ENCODE measurements at regions not wholly inside any gene's neighbourhood (a gene's known extent, or its start where the extent isn't known, plus 50 kb on each side); places are given as distances from the start of the nearest gene placed in this dataset.

DNA sequence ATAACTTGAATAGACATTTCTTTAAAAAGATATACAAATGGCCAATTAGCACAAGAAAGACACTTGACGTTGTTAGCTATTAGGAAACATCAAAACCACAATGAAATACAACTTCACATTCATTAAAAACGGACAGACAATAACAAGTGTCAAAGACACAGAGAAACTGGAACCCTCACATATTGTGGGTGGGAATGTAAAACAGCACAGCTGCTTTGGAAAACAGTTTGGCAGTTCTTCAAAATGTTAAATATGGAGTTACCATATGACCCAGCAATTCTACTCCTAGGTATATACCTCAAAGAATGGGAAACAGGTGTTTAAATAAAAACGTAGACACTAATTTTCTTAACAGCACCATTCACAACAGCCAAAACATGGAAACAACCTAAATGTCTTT, 100.5 kb upstream of the SLC22A23 start (continued):
- TF ChIP-seq RBBP5 (conservative IDR thresholded peaks at IDR 0.05) (no peak), MYB (IDR thresholded peaks at IDR 0.05; ENCODE audit: borderline replicate concordance, low read depth, low read length) (no peak), MYC (IDR thresholded peaks at IDR 0.05; ENCODE audit: insufficient read depth, insufficient read length, insufficient replicate concordance, low read length, severe bottlenecking) (no peak)
- TF ChIP-seq, protein P1, sequence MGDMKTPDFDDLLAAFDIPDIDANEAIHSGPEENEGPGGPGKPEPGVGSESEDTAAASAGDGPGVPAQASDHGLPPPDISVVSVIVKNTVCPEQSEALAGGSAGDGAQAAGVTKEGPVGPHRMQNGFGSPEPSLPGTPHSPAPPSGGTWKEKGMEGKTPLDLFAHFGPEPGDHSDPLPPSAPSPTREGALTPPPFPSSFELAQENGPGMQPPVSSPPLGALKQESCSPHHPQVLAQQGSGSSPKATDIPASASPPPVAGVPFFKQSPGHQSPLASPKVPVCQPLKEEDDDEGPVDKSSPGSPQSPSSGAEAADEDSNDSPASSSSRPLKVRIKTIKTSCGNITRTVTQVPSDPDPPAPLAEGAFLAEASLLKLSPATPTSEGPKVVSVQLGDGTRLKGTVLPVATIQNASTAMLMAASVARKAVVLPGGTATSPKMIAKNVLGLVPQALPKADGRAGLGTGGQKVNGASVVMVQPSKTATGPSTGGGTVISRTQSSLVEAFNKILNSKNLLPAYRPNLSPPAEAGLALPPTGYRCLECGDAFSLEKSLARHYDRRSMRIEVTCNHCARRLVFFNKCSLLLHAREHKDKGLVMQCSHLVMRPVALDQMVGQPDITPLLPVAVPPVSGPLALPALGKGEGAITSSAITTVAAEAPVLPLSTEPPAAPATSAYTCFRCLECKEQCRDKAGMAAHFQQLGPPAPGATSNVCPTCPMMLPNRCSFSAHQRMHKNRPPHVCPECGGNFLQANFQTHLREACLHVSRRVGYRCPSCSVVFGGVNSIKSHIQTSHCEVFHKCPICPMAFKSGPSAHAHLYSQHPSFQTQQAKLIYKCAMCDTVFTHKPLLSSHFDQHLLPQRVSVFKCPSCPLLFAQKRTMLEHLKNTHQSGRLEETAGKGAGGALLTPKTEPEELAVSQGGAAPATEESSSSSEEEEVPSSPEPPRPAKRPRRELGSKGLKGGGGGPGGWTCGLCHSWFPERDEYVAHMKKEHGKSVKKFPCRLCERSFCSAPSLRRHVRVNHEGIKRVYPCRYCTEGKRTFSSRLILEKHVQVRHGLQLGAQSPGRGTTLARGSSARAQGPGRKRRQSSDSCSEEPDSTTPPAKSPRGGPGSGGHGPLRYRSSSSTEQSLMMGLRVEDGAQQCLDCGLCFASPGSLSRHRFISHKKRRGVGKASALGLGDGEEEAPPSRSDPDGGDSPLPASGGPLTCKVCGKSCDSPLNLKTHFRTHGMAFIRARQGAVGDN (IDR thresholded peaks at IDR 0.05) = no peak

- Histone ChIP-seq H3K4me1 (ENCODE audit: control insufficient read depth, insufficient read depth, low read length) (no peaks in the 10 kb centered on the region), H3K4me2 (ENCODE audit: control insufficient read depth, insufficient read depth) (no peak overlapping the region), H3K27ac (ENCODE audit: control insufficient read depth, insufficient read depth) (no peak overlapping the region), H3K9ac (ENCODE audit: control insufficient read depth, insufficient read depth, low read length) (no peak overlapping the region), H3K4me3 (no peak overlapping the region), H2AFZ (ENCODE audit: control insufficient read depth, low read depth, low read length) (no peak overlapping the region), H4K20me1 (ENCODE audit: control insufficient read depth, insufficient read depth) (no peaks in the 10 kb centered on the region), H3K79me2 (ENCODE audit: control insufficient read depth, insufficient read depth, low read length) (no peaks in the 10 kb centered on the region), H3K9me3 (replicated peaks; ENCODE audit: control insufficient read depth, insufficient read depth, low read length) (no peaks in the 10 kb centered on the region), H3K36me3 (ENCODE audit: control insufficient read depth in 2 of 2, insufficient read depth in 2 of 2, low read length in 1 of 2) (no peaks in the 10 kb centered on the region), H3K27me3 (replicated peaks in 1 of 2; ENCODE audit: control insufficient read depth in 2 of 2, insufficient read depth in 2 of 2, low read length in 1 of 2) (peaks cover 0 to 2% of the 10 kb centered on the region in 2 experiments; a peak in 1 of 4 replicates)
- ATAC-seq (no peak), DNase-seq (ENCODE audit: low read depth, low spot score) (no peak), FAIRE-seq (no peak)
- POLR2A ChIA-PET = no interaction called here
- in situ Hi-C loops (cut with MboI) (no loop called here), intact Hi-C loops (cut with micrococcal nuclease; ENCODE audit: unreplicated experiment) (no loop called here)
- CTCF ChIA-PET = no interaction called here
- RAD21 ChIA-PET (ENCODE audit: unreplicated experiment) = no interaction called here
- no TSS peak for BruUV-seq (replicated peaks)
- SMC1A ChIA-PET (ENCODE audit: uncharacterized antibody, unreplicated experiment) = no interaction called here
- no peak for TF ChIP-seq JUNB (IDR thresholded peaks at IDR 0.05)
- TF ChIP-seq, protein P2, sequence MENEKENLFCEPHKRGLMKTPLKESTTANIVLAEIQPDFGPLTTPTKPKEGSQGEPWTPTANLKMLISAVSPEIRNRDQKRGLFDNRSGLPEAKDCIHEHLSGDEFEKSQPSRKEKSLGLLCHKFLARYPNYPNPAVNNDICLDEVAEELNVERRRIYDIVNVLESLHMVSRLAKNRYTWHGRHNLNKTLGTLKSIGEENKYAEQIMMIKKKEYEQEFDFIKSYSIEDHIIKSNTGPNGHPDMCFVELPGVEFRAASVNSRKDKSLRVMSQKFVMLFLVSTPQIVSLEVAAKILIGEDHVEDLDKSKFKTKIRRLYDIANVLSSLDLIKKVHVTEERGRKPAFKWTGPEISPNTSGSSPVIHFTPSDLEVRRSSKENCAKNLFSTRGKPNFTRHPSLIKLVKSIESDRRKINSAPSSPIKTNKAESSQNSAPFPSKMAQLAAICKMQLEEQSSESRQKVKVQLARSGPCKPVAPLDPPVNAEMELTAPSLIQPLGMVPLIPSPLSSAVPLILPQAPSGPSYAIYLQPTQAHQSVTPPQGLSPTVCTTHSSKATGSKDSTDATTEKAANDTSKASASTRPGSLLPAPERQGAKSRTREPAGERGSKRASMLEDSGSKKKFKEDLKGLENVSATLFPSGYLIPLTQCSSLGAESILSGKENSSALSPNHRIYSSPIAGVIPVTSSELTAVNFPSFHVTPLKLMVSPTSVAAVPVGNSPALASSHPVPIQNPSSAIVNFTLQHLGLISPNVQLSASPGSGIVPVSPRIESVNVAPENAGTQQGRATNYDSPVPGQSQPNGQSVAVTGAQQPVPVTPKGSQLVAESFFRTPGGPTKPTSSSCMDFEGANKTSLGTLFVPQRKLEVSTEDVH (IDR thresholded peaks at IDR 0.05; ENCODE audit: low read depth, partially characterized antibody) = no peak
- TF ChIP-seq ELK1 (IDR thresholded peaks at IDR 0.05; ENCODE audit: low read depth, low read length) = no peak
- TF ChIP-seq SUZ12 (IDR thresholded peaks at IDR 0.05; ENCODE audit: unreplicated experiment) = no peak
- no peak for TF ChIP-seq ZNF274 (IDR thresholded peaks at IDR 0.05; ENCODE audit: insufficient read depth, insufficient read length)
- no peak for TF ChIP-seq ZBTB33 (IDR thresholded peaks at IDR 0.05)
- no peak for TF ChIP-seq EZH2 (IDR thresholded peaks at IDR 0.05; ENCODE audit: borderline replicate concordance, control insufficient read depth, low read depth, low read length)
- no peak for TF ChIP-seq BRCA1 (IDR thresholded peaks at IDR 0.05; ENCODE audit: low read depth, low read length)
Measured at GRCh38 chr6:3553254-3553653, 96.4 kb upstream of the SLC22A23 start.

Measured in GM12878 (cell line).